HepG2 (cell line): ENCODE measurements at regions not wholly inside any gene's neighbourhood (a gene's known extent, or its start where the extent isn't known, plus 50 kb on each side); places are given as distances from the start of the nearest gene placed in this dataset.

Experiments used
- CERS6 ChIP-seq: sonication (generic); formaldehyde crosslinking; IDR thresholded peaks from 2 replicates; pipeline ENCODE4 v1.5.0; 2020; ENCODE audit warnings: missing genetic modification reagents
- GATAD1 ChIP-seq: IDR thresholded peaks from 2 replicates; pipeline ENCODE4 v1.6.1; 2016; ENCODE audit warnings: missing genetic modification reagents, missing compliant biosample characterization
- MIXL1 ChIP-seq: IDR thresholded peaks from 2 replicates; pipeline ENCODE4 v1.6.1; 2016
- RXRB ChIP-seq: IDR thresholded peaks from 2 replicates; pipeline ENCODE4 v1.6.1; 2016; ENCODE audit warnings: borderline replicate concordance, missing genetic modification reagents, missing compliant biosample characterization
- ZBED4 ChIP-seq: sonication (generic); formaldehyde crosslinking; IDR thresholded peaks from 2 replicates; pipeline ENCODE4 v1.4.0; 2020; ENCODE audit warnings: missing genetic modification reagents, borderline replicate concordance
- ZNF512 ChIP-seq: sonication (generic); formaldehyde crosslinking; IDR thresholded peaks from 2 replicates; pipeline ENCODE4 v1.4.0; 2020; ENCODE audit warnings: mild to moderate bottlenecking, missing genetic modification reagents
- ZNF749 ChIP-seq: sonication (generic); formaldehyde crosslinking; IDR thresholded peaks from 2 replicates; pipeline ENCODE4 v1.8.0; 2022; ENCODE audit warnings: mild to moderate bottlenecking, missing genetic modification reagents, moderate library complexity, borderline replicate concordance
- TF ChIP-seq, protein P1 (sequence below): IDR thresholded peaks from 2 replicates; pipeline ENCODE4 v1.6.1; 2016; ENCODE audit warnings: missing biosample characterization, missing genetic modification reagents, low read depth
- TF ChIP-seq, protein P2 (sequence below): sonication (generic); formaldehyde crosslinking; IDR thresholded peaks from one replicate; pipeline ENCODE4 v1.5.1; 2020; ENCODE audit warnings: mild to moderate bottlenecking, missing genetic modification reagents; ENCODE audit errors: not compliant biosample characterization

GRCh38 chr2:234679741-234680687 is 183.1 kb upstream of the ARL4C start (continued):
- TF ChIP-seq ZNF512 (CRISPR knock-in tag) (no peak), CERS6 (no peak), MIXL1 (CRISPR knock-in tag) (peak; percentile 72), ZNF749 (CRISPR knock-in tag) (no peak), ZBED4 (CRISPR knock-in tag) (no peak; the same call in 1 of the 2 replicates), RXRB (CRISPR knock-in tag) (peak; percentile 98), GATAD1 (peak; percentile 42; the same call in 1 of the 2 replicates)
- TF ChIP-seq, protein P1, sequence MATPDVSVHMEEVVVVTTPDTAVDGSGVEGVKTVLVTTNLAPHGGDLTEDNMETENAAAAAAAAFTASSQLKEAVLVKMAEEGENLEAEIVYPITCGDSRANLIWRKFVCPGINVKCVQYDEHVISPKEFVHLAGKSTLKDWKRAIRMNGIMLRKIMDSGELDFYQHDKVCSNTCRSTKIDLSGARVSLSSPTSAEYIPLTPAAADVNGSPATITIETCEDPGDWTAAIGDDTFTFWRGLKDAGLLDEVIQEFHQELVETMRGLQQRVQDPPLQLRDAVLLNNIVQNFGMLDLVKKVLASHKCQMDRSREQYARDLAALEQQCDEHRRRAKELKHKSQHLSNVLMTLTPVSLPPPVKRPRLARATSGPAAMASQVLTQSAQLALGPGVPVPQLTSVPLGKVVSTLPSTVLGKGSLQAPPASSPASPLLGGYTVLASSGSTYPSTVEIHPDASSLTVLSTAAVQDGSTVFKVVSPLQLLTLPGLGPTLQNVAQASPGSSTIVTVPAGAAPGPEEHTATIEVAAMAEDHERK (CRISPR knock-in tag), result peak; percentile 20; the same call in 1 of the 2 replicates
- TF ChIP-seq, protein P2, sequence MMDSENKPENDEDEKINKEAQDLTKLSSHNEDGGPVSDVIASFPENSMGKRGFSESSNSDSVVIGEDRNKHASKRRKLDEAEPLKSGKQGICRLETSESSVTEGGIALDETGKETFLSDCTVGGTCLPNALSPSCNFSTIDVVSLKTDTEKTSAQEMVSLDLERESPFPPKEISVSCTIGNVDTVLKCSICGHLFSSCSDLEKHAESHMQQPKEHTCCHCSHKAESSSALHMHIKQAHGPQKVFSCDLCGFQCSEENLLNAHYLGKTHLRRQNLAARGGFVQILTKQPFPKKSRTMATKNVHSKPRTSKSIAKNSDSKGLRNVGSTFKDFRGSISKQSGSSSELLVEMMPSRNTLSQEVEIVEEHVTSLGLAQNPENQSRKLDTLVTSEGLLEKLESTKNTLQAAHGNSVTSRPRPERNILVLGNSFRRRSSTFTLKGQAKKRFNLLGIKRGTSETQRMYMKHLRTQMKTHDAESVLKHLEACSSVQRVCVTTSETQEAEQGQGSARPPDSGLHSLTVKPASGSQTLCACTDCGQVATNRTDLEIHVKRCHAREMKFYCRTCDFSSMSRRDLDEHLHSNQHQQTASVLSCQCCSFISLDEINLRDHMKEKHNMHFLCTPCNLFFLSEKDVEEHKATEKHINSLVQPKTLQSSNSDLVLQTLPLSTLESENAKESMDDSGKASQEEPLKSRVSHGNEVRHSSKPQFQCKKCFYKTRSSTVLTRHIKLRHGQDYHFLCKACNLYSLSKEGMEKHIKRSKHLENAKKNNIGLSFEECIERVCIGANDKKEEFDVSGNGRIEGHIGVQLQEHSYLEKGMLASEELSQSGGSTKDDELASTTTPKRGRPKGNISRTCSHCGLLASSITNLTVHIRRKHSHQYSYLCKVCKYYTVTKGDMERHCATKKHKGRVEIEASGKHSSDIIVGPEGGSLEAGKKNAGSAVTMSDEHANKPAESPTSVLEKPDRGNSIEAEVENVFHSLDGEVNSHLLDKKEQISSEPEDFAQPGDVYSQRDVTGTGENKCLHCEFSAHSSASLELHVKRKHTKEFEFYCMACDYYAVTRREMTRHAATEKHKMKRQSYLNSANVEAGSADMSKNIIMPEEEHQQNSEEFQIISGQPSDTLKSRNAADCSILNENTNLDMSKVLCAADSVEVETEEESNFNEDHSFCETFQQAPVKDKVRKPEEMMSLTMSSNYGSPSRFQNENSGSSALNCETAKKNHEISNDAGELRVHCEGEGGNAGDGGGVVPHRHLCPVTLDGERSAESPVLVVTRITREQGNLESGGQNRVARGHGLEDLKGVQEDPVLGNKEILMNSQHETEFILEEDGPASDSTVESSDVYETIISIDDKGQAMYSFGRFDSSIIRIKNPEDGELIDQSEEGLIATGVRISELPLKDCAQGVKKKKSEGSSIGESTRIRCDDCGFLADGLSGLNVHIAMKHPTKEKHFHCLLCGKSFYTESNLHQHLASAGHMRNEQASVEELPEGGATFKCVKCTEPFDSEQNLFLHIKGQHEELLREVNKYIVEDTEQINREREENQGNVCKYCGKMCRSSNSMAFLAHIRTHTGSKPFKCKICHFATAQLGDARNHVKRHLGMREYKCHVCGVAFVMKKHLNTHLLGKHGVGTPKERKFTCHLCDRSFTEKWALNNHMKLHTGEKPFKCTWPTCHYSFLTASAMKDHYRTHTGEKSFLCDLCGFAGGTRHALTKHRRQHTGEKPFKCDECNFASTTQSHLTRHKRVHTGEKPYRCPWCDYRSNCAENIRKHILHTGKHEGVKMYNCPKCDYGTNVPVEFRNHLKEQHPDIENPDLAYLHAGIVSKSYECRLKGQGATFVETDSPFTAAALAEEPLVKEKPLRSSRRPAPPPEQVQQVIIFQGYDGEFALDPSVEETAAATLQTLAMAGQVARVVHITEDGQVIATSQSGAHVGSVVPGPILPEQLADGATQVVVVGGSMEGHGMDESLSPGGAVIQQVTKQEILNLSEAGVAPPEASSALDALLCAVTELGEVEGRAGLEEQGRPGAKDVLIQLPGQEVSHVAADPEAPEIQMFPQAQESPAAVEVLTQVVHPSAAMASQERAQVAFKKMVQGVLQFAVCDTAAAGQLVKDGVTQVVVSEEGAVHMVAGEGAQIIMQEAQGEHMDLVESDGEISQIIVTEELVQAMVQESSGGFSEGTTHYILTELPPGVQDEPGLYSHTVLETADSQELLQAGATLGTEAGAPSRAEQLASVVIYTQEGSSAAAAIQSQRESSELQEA, result no peak
